ENCODE measurements at regions not wholly inside any gene's neighbourhood (a gene's known extent, or its start where the extent isn't known, plus 50 kb on each side); places are given as distances from the start of the nearest gene placed in this dataset.
A peak's percentile ranks its signal among the peaks of the same experiment; 100 is the strongest.
"Not testable (repeated sequence)": the region's sequence is repeated elsewhere in the genome, so short reads cannot be mapped to it uniquely, and the experiment has no call there.

GRCh38 chr7:149930374-149931068 lies 56.8 kb downstream of the ATP6V0E2 start:
- DNase-seq, result not testable (repeated sequence)

- DNase-seq, result not testable (repeated sequence)
These were observed 60.0 kb downstream of the ATP6V0E2 start for GRCh38 chr7:149933776-149934175.

- not testable (repeated sequence) for DNase-seq
These were observed 73.6 kb downstream of the ATP6V0E2 start for GRCh38 chr7:149947346-149947745.

- DNase-seq, result not testable (repeated sequence)
These were observed 74.7 kb downstream of the ATP6V0E2 start for GRCh38 chr7:149948444-149948843.

- DNase-seq, result not testable (repeated sequence)
These were observed 76.3 kb downstream of the ATP6V0E2 start for GRCh38 chr7:149949863-149950577.

GRCh38 chr7:149950578-149950924 lies 76.8 kb downstream of the ATP6V0E2 start:
- DNase-seq, result not testable (repeated sequence)

GRCh38 chr7:149951579-149951978 lies 77.8 kb downstream of the ATP6V0E2 start:
- not testable (repeated sequence) for DNase-seq

GRCh38 chr7:149958880-149959279 lies 85.1 kb downstream of the ATP6V0E2 start:
- not testable (repeated sequence) for DNase-seq

GRCh38 chr7:149960863-149961262 lies 87.1 kb downstream of the ATP6V0E2 start:
- peak; percentile 29 for DNase-seq

- DNase-seq, result peak; percentile 39
These were observed 88.1 kb downstream of the ATP6V0E2 start for GRCh38 chr7:149961878-149962277.

- not testable (repeated sequence) for DNase-seq
These were observed 89.0 kb downstream of the ATP6V0E2 start for GRCh38 chr7:149962685-149963319.

GRCh38 chr7:149963985-149964384 lies 90.2 kb downstream of the ATP6V0E2 start:
- DNase-seq, result not testable (repeated sequence)

- DNase-seq, result not testable (repeated sequence)
These were observed 92.7 kb downstream of the ATP6V0E2 start for GRCh38 chr7:149966444-149966843.

GRCh38 chr7:149972977-149973376 lies 99.2 kb downstream of the ATP6V0E2 start:
- not testable (repeated sequence) for DNase-seq

GRCh38 chr7:149973681-149974080 lies 99.9 kb downstream of the ATP6V0E2 start:
- DNase-seq, result not testable (repeated sequence)

- DNase-seq, result not testable (repeated sequence)
These were observed 101.8 kb downstream of the ATP6V0E2 start for GRCh38 chr7:149975608-149976007.

GRCh38 chr7:149978537-149978936 lies 104.8 kb downstream of the ATP6V0E2 start:
- DNase-seq, result not testable (repeated sequence)

- DNase-seq, result not testable (repeated sequence)
These were observed 105.2 kb downstream of the ATP6V0E2 start for GRCh38 chr7:149978944-149979343.

GRCh38 chr7:149982537-149983112 lies 108.9 kb downstream of the ATP6V0E2 start:
- not testable (repeated sequence) for DNase-seq

- DNase-seq, result not testable (repeated sequence)
These were observed 113.1 kb downstream of the ATP6V0E2 start for GRCh38 chr7:149986866-149987265.

- DNase-seq, result not testable (repeated sequence)
These were observed 118.0 kb downstream of the ATP6V0E2 start for GRCh38 chr7:149991652-149992302.

- DNase-seq, result not testable (repeated sequence)
These were observed 118.6 kb downstream of the ATP6V0E2 start for GRCh38 chr7:149992366-149992765.
